IPS-NIHi7 (cell line): ENCODE measurements at regions not wholly inside any gene's neighbourhood (a gene's known extent, or its start where the extent isn't known, plus 50 kb on each side); places are given as distances from the start of the nearest gene placed in this dataset.

ENCODE experiments used
- DNase-seq: peaks from one replicate; pipeline ENCODE4 v3.0.0; 2012; ENCODE audit warnings: mixed read lengths; ENCODE audit errors: extremely low spot score

DNA sequence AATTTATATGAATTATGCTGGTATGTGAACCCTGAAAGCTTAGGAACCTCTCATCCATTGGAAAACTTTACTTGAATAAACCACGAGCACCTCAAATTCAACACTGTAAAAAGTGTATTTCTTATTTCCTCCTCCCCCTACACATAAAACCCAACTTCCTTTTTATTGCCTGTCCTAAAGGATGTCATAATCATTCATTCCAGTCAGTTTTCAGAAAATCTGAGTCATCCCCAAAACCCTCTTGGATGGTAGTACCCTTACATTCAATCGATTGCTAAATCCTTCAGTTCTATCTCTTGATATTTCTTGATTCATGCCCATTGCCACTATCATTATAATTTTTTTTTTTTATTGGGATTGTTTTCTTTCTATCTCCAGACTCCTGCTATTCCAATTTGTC, 91.1 kb upstream of the ATP8A1 start:
- no peak for DNase-seq

DNA sequence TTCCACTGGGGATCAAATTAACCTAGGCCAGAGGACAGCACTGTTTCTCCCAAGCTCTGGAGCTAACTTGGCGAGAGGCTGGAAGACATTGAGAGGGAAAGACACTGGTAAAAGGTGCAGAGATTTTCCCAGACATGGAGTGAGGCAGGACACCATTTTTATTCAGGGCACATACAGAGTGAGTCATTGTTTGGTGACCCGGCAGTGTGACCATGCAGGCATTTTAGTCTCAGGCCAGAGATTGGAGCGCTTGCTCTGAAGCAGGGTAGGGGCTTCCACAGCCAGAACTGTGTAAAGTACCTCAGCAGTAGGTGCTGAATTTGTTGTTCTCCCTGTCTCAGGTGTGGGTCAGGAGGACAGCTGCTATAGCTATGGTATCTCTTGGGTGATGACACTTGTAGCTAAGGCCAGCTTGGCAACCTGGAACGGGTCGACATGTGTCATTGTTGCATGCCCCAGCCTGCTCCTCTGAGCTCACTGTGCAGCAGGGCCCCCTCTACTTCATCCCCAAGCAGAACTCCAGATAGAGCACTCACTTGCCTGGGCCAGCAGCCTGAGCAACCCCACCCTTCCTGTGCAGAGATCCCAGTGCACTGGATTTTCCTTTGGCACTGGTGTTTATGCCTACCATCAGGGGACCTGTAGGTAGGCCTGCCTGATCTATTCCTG, 79.8 kb upstream of the ATP8A1 start:
- no peak for DNase-seq

GRCh38 chr4:42733380-42733779, 76.5 kb upstream of the ATP8A1 start:
- no peak for DNase-seq

DNA sequence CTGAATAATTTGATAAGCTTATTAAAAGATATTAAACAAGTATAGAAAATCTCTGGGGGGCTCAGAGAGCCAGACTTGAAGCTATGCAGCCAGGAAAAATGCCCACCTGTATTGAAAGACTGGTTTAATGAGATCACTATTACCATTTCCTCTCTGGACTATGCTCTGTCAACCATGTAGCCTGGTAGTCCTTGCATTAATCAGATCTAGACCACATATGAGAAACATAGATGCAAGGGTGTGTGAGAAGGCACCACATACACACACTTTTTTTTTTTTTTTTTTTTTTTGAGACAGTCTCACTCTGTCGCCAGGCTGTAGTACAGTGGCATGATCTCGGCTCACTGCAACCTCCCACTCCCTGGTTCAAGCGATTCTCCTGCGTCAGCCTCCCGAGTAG, 75.9 kb upstream of the ATP8A1 start:
- DNase-seq = no peak

- DNase-seq = no peak
Measured at GRCh38 chr4:42729505-42730237, 72.8 kb upstream of the ATP8A1 start.

- DNase-seq = no peak
Measured at GRCh38 chr4:42724451-42724850, 67.5 kb upstream of the ATP8A1 start.

GRCh38 chr4:42720533-42720932, 63.6 kb upstream of the ATP8A1 start:
- DNase-seq = no peak

DNA sequence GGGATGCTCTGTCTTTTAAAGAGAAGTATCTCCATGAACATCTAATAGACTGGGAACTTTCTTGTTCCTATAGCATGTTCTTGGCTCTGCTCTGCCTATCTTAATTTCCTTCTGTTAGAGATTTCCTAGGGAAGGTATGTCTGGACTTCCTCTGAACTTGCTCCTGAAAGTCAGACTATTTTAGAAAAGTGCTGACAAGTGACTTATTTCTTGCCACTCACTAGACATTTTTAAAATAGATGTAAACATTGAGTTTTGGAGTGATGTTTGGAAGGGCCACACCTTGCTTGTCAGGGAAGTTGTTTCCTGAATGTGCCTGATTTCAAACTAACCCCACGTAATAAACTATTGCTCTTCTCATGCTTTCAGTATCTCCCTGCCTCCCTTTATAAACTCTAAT, 62.4 kb upstream of the ATP8A1 start:
- DNase-seq = no peak

DNA sequence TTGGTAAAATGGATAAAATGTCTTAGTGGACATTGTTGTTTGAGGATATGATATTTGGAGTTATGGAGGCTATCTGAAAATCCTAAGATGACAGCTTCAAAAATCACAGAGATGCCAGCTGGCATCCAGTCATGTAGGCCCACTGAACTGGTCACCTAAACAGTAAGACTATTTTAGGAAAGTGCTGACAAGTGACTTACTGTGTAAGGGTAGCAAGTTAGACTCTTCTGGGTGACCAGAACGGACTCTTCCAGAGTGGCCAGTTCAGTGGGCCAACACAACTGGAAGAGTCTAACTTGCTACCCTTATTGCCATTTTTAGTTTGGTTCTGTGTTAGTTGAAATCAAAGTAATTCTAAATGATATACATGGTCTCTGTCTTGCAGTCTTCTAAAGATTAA, 61.4 kb upstream of the ATP8A1 start:
- DNase-seq = no peak

GRCh38 chr4:42716996-42717395, 60.1 kb upstream of the ATP8A1 start:
- DNase-seq = no peak

GRCh38 chr4:42715807-42716482, 59.0 kb upstream of the ATP8A1 start:
- no peak for DNase-seq

DNA sequence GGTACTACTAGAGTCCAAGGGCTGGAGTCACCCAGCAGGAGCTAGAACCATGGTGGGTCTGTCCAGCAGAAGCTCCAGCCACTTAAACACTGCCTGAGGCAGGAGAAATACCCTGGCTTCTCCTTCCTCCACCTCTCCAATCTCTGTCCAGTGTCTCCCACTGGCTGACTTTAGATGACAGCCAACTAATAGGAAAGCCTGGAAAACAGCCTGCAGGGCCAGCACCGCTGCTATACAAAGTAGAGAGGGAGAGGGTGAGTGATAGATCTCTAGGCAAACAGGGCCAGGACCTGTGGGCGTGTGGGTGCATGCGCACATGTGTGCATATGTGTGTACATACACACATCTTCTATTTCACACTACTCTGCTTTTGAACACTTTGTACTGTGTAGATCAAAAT, 56.5 kb upstream of the ATP8A1 start:
- DNase-seq = no peak

- DNase-seq = no peak
Measured at GRCh38 chr4:42712854-42713253, 55.9 kb upstream of the ATP8A1 start.

GRCh38 chr4:42711496-42711895, 54.6 kb upstream of the ATP8A1 start:
- no peak for DNase-seq

- DNase-seq = no peak
Measured at GRCh38 chr4:42710761-42711160, 53.9 kb upstream of the ATP8A1 start.

GRCh38 chr4:42710329-42710728, 53.4 kb upstream of the ATP8A1 start:
- DNase-seq = no peak

- DNase-seq = no peak
Measured at GRCh38 chr4:42709392-42710065, 52.6 kb upstream of the ATP8A1 start.

DNA sequence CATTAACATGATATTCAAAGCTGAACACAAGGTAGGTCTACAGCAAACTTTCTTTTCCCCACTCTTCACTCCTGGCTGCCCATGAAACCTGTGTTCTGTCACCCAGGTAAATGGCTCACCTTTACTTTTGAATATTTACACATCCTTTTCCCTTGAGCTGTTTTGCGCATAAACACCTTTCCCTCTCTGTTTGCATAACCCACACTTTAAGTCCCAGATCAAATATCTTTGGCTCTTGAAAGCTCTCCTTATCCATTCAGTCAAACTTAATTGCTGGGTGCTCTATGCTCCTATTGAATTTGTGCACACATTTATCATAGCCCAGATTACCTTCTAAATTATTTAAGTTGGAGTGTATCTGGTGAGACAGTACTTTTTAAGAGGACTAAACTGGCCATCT, 51.7 kb upstream of the ATP8A1 start:
- DNase-seq = no peak
